ENCODE measurements at regions not wholly inside any gene's neighbourhood (a gene's known extent, or its start where the extent isn't known, plus 50 kb on each side); places are given as distances from the start of the nearest gene placed in this dataset.
"Not testable (repeated sequence)": the region's sequence is repeated elsewhere in the genome, so short reads cannot be mapped to it uniquely, and the experiment has no call there.

GRCh38 chr19:30112666-30113065 is 170.6 kb downstream of the URI1 start:
- TF ChIP-seq POLR2AphosphoS5 (IDR thresholded peaks at IDR 0.05) (no peak), POLR2A (IDR thresholded peaks at IDR 0.05) (no peak), EP300 (IDR thresholded peaks at IDR 0.05) (no peak)
- 98% methylated on average over 8 of the region's 8 CpGs for WGBS
- no peaks in the 10 kb centered on the region for H3K4me1 ChIP-seq
- H3K4me3 ChIP-seq: no peak overlapping the region
- H3K27me3 ChIP-seq: peaks cover 18% of the 10 kb centered on the region
- H3K9me3 ChIP-seq: no peaks in the 10 kb centered on the region
- no peaks in the 10 kb centered on the region for H3K36me3 ChIP-seq
- H3K27ac ChIP-seq: no peak overlapping the region
- DNase-seq (ENCODE audit: low spot score in 2 of 2): no peak

- TF ChIP-seq CTCF (IDR thresholded peaks at IDR 0.05) (no peak), EP300 (IDR thresholded peaks at IDR 0.05) (no peak), POLR2AphosphoS5 (IDR thresholded peaks at IDR 0.05) (no peak), POLR2A (IDR thresholded peaks at IDR 0.05) (no peak)
- H3K27ac ChIP-seq: no peak overlapping the region
- no peaks in the 10 kb centered on the region for H3K9me3 ChIP-seq
- H3K36me3 ChIP-seq: no peaks in the 10 kb centered on the region
- H3K27me3 ChIP-seq: peaks cover 18% of the 10 kb centered on the region
- no peak overlapping the region for H3K4me3 ChIP-seq
- DNase-seq (ENCODE audit: low spot score in 2 of 2): no peak
- WGBS: 71% methylated on average over 5 of the region's 5 CpGs
- H3K4me1 ChIP-seq: no peaks in the 10 kb centered on the region
Measured at GRCh38 chr19:30113186-30113585, 171.1 kb downstream of the URI1 start.

- H3K27ac ChIP-seq; H3K36me3 ChIP-seq; H3K4me3 ChIP-seq; DNase-seq (ENCODE audit: low spot score in 2 of 2); H3K9me3 ChIP-seq; H3K4me1 ChIP-seq: not testable (repeated sequence)
- 87% methylated on average over 5 of the region's 5 CpGs for WGBS
- peaks cover 21% of the 10 kb centered on the region for H3K27me3 ChIP-seq
Measured at GRCh38 chr19:30114095-30114494, 172.1 kb downstream of the URI1 start.

GRCh38 chr19:30115947-30116346 is 173.9 kb downstream of the URI1 start:
- no peak overlapping the region for H3K4me3 ChIP-seq
- H3K4me1 ChIP-seq: no peaks in the 10 kb centered on the region
- H3K27ac ChIP-seq: no peak overlapping the region
- DNase-seq (ENCODE audit: low spot score in 2 of 2): no peak
- 75% methylated on average over 2 of the region's 2 CpGs for WGBS
- H3K9me3 ChIP-seq: no peaks in the 10 kb centered on the region
- H3K36me3 ChIP-seq: no peaks in the 10 kb centered on the region
- TF ChIP-seq POLR2A (IDR thresholded peaks at IDR 0.05): no peak
- peaks cover 23% of the 10 kb centered on the region for H3K27me3 ChIP-seq

- H3K27me3 ChIP-seq: peaks cover 20% of the 10 kb centered on the region
- H3K4me3 ChIP-seq: no peak overlapping the region
- no peak for DNase-seq (ENCODE audit: low spot score in 2 of 2)
Measured at GRCh38 chr19:30116530-30116929, 174.5 kb downstream of the URI1 start.

GRCh38 chr19:30116984-30117555 is 175.0 kb downstream of the URI1 start:
- TF ChIP-seq POLR2AphosphoS5 (IDR thresholded peaks at IDR 0.05) (no peak), EP300 (IDR thresholded peaks at IDR 0.05) (no peak), CTCF (IDR thresholded peaks at IDR 0.05) (no peak), POLR2A (IDR thresholded peaks at IDR 0.05) (no peak)
- H3K4me1 ChIP-seq: no peaks in the 10 kb centered on the region
- no peaks in the 10 kb centered on the region for H3K9me3 ChIP-seq
- no peak overlapping the region for H3K4me3 ChIP-seq
- no peak for DNase-seq (ENCODE audit: low spot score in 2 of 2)
- H3K36me3 ChIP-seq: no peaks in the 10 kb centered on the region
- 88% methylated on average over 3 of the region's 16 CpGs for WGBS
- peaks cover 19% of the 10 kb centered on the region for H3K27me3 ChIP-seq
- H3K27ac ChIP-seq: no peak overlapping the region

More at GRCh38 chr19:30116530-30116929, 174.5 kb downstream of the URI1 start:
- Histone ChIP-seq H3K4me1 (no peaks in the 10 kb centered on the region), H3K36me3 (no peaks in the 10 kb centered on the region), H3K27ac (no peak overlapping the region), H3K9me3 (no peaks in the 10 kb centered on the region)
- TF ChIP-seq POLR2AphosphoS5 (IDR thresholded peaks at IDR 0.05) (no peak), POLR2A (IDR thresholded peaks at IDR 0.05) (no peak)

GRCh38 chr19:30117636-30118145 is 175.7 kb downstream of the URI1 start:
- Histone ChIP-seq H3K27ac (no peak overlapping the region), H3K36me3 (no peaks in the 10 kb centered on the region), H3K9me3 (no peaks in the 10 kb centered on the region), H3K27me3 (peaks cover 15% of the 10 kb centered on the region), H3K4me1 (no peaks in the 10 kb centered on the region), H3K4me3 (no peak overlapping the region)
- TF ChIP-seq POLR2A (IDR thresholded peaks at IDR 0.05) (no peak), EP300 (IDR thresholded peaks at IDR 0.05) (no peak), POLR2AphosphoS5 (IDR thresholded peaks at IDR 0.05) (no peak), CTCF (IDR thresholded peaks at IDR 0.05) (no peak)
- no peak for DNase-seq (ENCODE audit: low spot score in 2 of 2)
- WGBS: 89% methylated on average over 12 of the region's 12 CpGs
